Testis (tissue), 2 donors: ENCODE measurements at regions not wholly inside any gene's neighbourhood (a gene's known extent, or its start where the extent isn't known, plus 50 kb on each side); places are given as distances from the start of the nearest gene placed in this dataset.
A peak's percentile ranks its signal among the peaks of the same experiment; 100 is the strongest.

ENCODE experiments used
- DNase-seq: peaks from one replicate; pipeline ENCODE4 v3.0.0-alpha.2; 2019
- H3K27ac ChIP-seq, 2 donors: fragments of 200-600 bp; sonication (generic); one replicate each; pipeline ENCODE4 v1.5.1; 2019
- H3K27me3 ChIP-seq: fragments of 200-600 bp; sonication (generic); one replicate; pipeline ENCODE4 v1.5.1; 2019
- H3K36me3 ChIP-seq: fragments of 200-600 bp; sonication (generic); one replicate; pipeline ENCODE4 v1.5.1; 2017; ENCODE audit warnings: low read depth; ENCODE audit errors: missing control alignments
- H3K4me1 ChIP-seq: fragments of 200-600 bp; sonication (generic); one replicate; pipeline ENCODE4 v1.5.1; 2019
- H3K4me3 ChIP-seq, 2 donors: fragments of 200-600 bp; sonication (generic); one replicate each; pipeline ENCODE4 v1.5.1; 2017 to 2019
- H3K9me3 ChIP-seq: fragments of 200-600 bp; sonication (generic); one replicate; pipeline ENCODE4 v1.5.1; 2017
- CTCF ChIP-seq, 3 experiments: fragments of 450-650 bp in 2 of 3; fragments of 200-600 bp in 1 of 3; sonication (generic) in 1 of 3; IDR thresholded peaks; one replicate each; pipeline ENCODE4 v1.5.1; 2016 to 2019; ENCODE audit warnings: antibody characterized with exemption in 3 of 3, mild to moderate bottlenecking in 2 of 3, moderate library complexity in 1 of 3
- POLR2A ChIP-seq: fragments of 450-650 bp; IDR thresholded peaks from one replicate; pipeline ENCODE4 v1.6.1; 2017; ENCODE audit warnings: antibody characterized with exemption, mild to moderate bottlenecking, moderate library complexity
- WGBS, 2 donors: methylation state at CpG; one replicate each; pipeline ENCODE4 v1.1.5; 2018; 5-methylcytosine and 5-hydroxymethylcytosine counted together
- intact Hi-C: fragments of 100-400 bp; cut with DNase I; formaldehyde crosslinking; loops from one replicate; pipeline ENCODE4 v1.15.1; 2023; ENCODE audit warnings: low total_unique reads

- no peaks in the 10 kb centered on the region for H3K27me3 ChIP-seq
- H3K4me1 ChIP-seq = no peaks in the 10 kb centered on the region
- WGBS, 2 donors = 90 to 92% methylated on average over 4 of the region's 4 CpGs
- H3K36me3 ChIP-seq = no peaks in the 10 kb centered on the region
- H3K4me3 ChIP-seq = no peak overlapping the region
- intact Hi-C loops = no loop called here
- no peak for DNase-seq
- H3K27ac ChIP-seq = no peak overlapping the region
- H3K9me3 ChIP-seq = no peaks in the 10 kb centered on the region
- TF ChIP-seq CTCF (IDR thresholded peaks at IDR 0.05) (no peak), POLR2A (no peak)
These were observed 811.0 kb downstream of the TUSC7 start for GRCh38 chr3:117520582-117520981.

GRCh38 chr3:117523418-117523817 is 813.8 kb downstream of the TUSC7 start:
- no peaks in the 10 kb centered on the region for H3K9me3 ChIP-seq
- H3K4me1 ChIP-seq = peaks cover 5% of the 10 kb centered on the region
- H3K36me3 ChIP-seq = no peaks in the 10 kb centered on the region
- intact Hi-C loops = no loop called here
- no peaks in the 10 kb centered on the region for H3K27me3 ChIP-seq
- no peak for DNase-seq
- no peak overlapping the region for H3K4me3 ChIP-seq
- TF ChIP-seq POLR2A (no peak), CTCF (IDR thresholded peaks at IDR 0.05) (no peak)
- WGBS, 2 donors = 80 to 84% methylated on average over 5 of the region's 5 CpGs
- H3K27ac ChIP-seq = no peak overlapping the region

- H3K36me3 ChIP-seq = no peaks in the 10 kb centered on the region
- DNase-seq = no peak
- no peak for TF ChIP-seq CTCF (IDR thresholded peaks at IDR 0.05)
- TF ChIP-seq POLR2A = no peak
- intact Hi-C loops = no loop called here
- no peaks in the 10 kb centered on the region for H3K27me3 ChIP-seq
- WGBS, 2 donors = 87 to 95% methylated on average over 4 of the region's 4 CpGs
- peaks cover 5% of the 10 kb centered on the region for H3K4me1 ChIP-seq
- no peaks in the 10 kb centered on the region for H3K9me3 ChIP-seq
- H3K4me3 ChIP-seq = no peak overlapping the region
- H3K27ac ChIP-seq = no peak overlapping the region
These were observed 815.3 kb downstream of the TUSC7 start for GRCh38 chr3:117524890-117525289.

- H3K4me3 ChIP-seq = no peak overlapping the region
- no peaks in the 10 kb centered on the region for H3K9me3 ChIP-seq
- peaks cover 5% of the 10 kb centered on the region for H3K4me1 ChIP-seq
- H3K27me3 ChIP-seq = no peaks in the 10 kb centered on the region
- 66 to 74% methylated on average over 3 of the region's 3 CpGs for WGBS, 2 donors
- intact Hi-C loops = no loop called here
- no peaks in the 10 kb centered on the region for H3K36me3 ChIP-seq
- TF ChIP-seq CTCF (IDR thresholded peaks at IDR 0.05) (peak; percentile 59 to 74 (median 68)), POLR2A (no peak)
- H3K27ac ChIP-seq = no peak overlapping the region
- peak; percentile 73 for DNase-seq
These were observed 817.0 kb downstream of the TUSC7 start for GRCh38 chr3:117526470-117527079.

- TF ChIP-seq POLR2A = no peak
- no peak for TF ChIP-seq CTCF (IDR thresholded peaks at IDR 0.05)
- intact Hi-C loops = no loop called here
- 63 to 70% methylated on average over 2 of the region's 2 CpGs for WGBS, 2 donors
These were observed 817.8 kb downstream of the TUSC7 start for GRCh38 chr3:117527346-117527745.

More at GRCh38 chr3:117527346-117527745, 817.8 kb downstream of the TUSC7 start:
- no peaks in the 10 kb centered on the region for H3K36me3 ChIP-seq
- H3K4me3 ChIP-seq = no peak overlapping the region
- H3K4me1 ChIP-seq = peaks cover 5% of the 10 kb centered on the region
- no peak overlapping the region for H3K27ac ChIP-seq
- no peaks in the 10 kb centered on the region for H3K27me3 ChIP-seq
- no peaks in the 10 kb centered on the region for H3K9me3 ChIP-seq
- no peak for DNase-seq
